ENCODE measurements at regions not wholly inside any gene's neighbourhood (a gene's known extent, or its start where the extent isn't known, plus 50 kb on each side); places are given as distances from the start of the nearest gene placed in this dataset.

DNA sequence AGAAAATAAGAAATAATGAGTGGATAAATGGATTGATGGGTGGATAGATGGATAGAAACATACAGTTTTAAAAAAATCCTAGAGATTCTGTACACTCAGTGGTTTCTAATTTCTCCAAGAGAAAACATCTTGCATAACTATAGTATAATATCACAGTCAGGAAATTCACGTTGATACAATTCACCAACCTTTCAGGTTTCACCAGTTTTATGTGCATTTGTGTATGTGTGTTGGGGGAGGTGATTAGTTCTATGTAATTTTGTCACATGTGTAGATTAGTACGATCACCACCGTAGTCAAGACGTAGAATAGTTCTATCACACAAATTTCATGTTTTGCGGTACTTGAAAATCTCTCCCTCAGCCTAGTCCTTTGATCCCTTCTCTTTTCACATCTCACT is 288.2 kb upstream of the LRATD1 start:
- DNase-seq (ENCODE audit: low spot score), result no peak
- ChIA-PET CTCF (ENCODE audit: unreplicated experiment) (no interaction called here), POLR2A (no interaction called here)
- H3K27ac ChIP-seq (ENCODE audit: low read depth, low read length, poor library complexity, severe bottlenecking), result no peak overlapping the region
- no peaks in the 10 kb centered on the region for H3K79me2 ChIP-seq (ENCODE audit: insufficient read depth, low read depth, low read length)
- H2AFZ ChIP-seq (ENCODE audit: low read length), result no peak overlapping the region
- H3K9me2 ChIP-seq (ENCODE audit: insufficient read depth, low read length), result no peaks in the 10 kb centered on the region
- intact Hi-C loops (cut with micrococcal nuclease; ENCODE audit: unreplicated experiment), result no loop called here
- H4K20me1 ChIP-seq (ENCODE audit: insufficient read depth, low read length), result no peaks in the 10 kb centered on the region
- TF ChIP-seq EZH2phosphoT487 (IDR thresholded peaks at IDR 0.05; ENCODE audit: borderline replicate concordance, low read depth, low read length), result no peak
- no peak for TF ChIP-seq CTCF (conservative IDR thresholded peaks at IDR 0.05; ENCODE audit: low read length)
- no peaks in the 10 kb centered on the region for H3K9me3 ChIP-seq (ENCODE audit: low read length)
- BruUV-seq (replicated peaks), result no TSS peak
- H3K4me1 ChIP-seq (ENCODE audit: insufficient read depth, low read length, poor library complexity, severe bottlenecking), result no peaks in the 10 kb centered on the region
- H3K4me2 ChIP-seq (ENCODE audit: low read length), result no peak overlapping the region
- no peak overlapping the region for H3K4me3 ChIP-seq (ENCODE audit: low read depth, low read length, poor library complexity, severe bottlenecking)
- no peaks in the 10 kb centered on the region for H3K36me3 ChIP-seq (ENCODE audit: insufficient read depth, low read length)

DNA sequence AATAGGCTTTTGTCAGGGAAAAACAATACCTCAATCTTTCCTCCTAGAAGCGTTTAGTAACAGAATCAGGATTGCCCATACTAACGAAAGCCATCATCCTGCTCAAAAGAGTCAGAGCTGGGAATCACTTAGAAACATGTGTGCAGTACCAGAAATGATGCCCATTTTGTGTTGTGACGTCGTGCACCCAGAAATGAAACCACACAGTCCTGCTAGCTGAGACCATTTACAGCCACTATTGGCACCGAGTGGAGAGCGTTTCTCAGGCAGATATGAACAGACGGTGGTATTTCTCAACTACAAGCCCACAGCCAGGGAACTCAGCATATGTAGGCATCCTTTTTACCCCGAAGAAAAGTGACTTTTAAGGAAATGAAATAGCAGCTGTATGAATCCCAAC is 284.3 kb upstream of the LRATD1 start:
- ChIA-PET POLR2A (interaction anchor here (1.1 kb wide), 1 partner anchor 163 kb away, joined by 3 read pairs; no protein-coding TSS in a partner anchor), CTCF (ENCODE audit: unreplicated experiment) (no interaction called here)
- H4K20me1 ChIP-seq (ENCODE audit: insufficient read depth, low read length), result no peaks in the 10 kb centered on the region
- TF ChIP-seq CTCF (conservative IDR thresholded peaks at IDR 0.05; ENCODE audit: low read length) (no peak), EZH2phosphoT487 (IDR thresholded peaks at IDR 0.05; ENCODE audit: borderline replicate concordance, low read depth, low read length) (no peak)
- no peak overlapping the region for H3K4me3 ChIP-seq (ENCODE audit: low read depth, low read length, poor library complexity, severe bottlenecking)
- no peaks in the 10 kb centered on the region for H3K36me3 ChIP-seq (ENCODE audit: insufficient read depth, low read length)
- no peaks in the 10 kb centered on the region for H3K9me3 ChIP-seq (ENCODE audit: low read length)
- no peaks in the 10 kb centered on the region for H3K79me2 ChIP-seq (ENCODE audit: insufficient read depth, low read depth, low read length)
- no peak overlapping the region for H3K4me2 ChIP-seq (ENCODE audit: low read length)
- H3K27ac ChIP-seq (ENCODE audit: low read depth, low read length, poor library complexity, severe bottlenecking), result no peak overlapping the region
- DNase-seq (ENCODE audit: low spot score), result no peak
- H3K9me2 ChIP-seq (ENCODE audit: insufficient read depth, low read length), result no peaks in the 10 kb centered on the region
- no peak overlapping the region for H2AFZ ChIP-seq (ENCODE audit: low read length)
- intact Hi-C loops (cut with micrococcal nuclease; ENCODE audit: unreplicated experiment), result no loop called here
- H3K4me1 ChIP-seq (ENCODE audit: insufficient read depth, low read length, poor library complexity, severe bottlenecking), result no peaks in the 10 kb centered on the region
- BruUV-seq (replicated peaks), result no TSS peak

GRCh38 chr2:14350856-14351255 is 281.7 kb upstream of the LRATD1 start:
- Histone ChIP-seq H2AFZ (ENCODE audit: low read length) (no peak overlapping the region), H3K4me1 (ENCODE audit: insufficient read depth, low read length, poor library complexity, severe bottlenecking) (no peaks in the 10 kb centered on the region), H3K27ac (ENCODE audit: low read depth, low read length, poor library complexity, severe bottlenecking) (no peak overlapping the region), H3K9me3 (ENCODE audit: low read length) (no peaks in the 10 kb centered on the region), H3K79me2 (ENCODE audit: insufficient read depth, low read depth, low read length) (no peaks in the 10 kb centered on the region), H3K4me3 (ENCODE audit: low read depth, low read length, poor library complexity, severe bottlenecking) (no peak overlapping the region), H3K9me2 (ENCODE audit: insufficient read depth, low read length) (no peaks in the 10 kb centered on the region), H3K36me3 (ENCODE audit: insufficient read depth, low read length) (no peaks in the 10 kb centered on the region), H3K4me2 (ENCODE audit: low read length) (no peak overlapping the region), H4K20me1 (ENCODE audit: insufficient read depth, low read length) (no peaks in the 10 kb centered on the region)
- DNase-seq (ENCODE audit: low spot score), result no peak
- no peak for TF ChIP-seq EZH2phosphoT487 (IDR thresholded peaks at IDR 0.05; ENCODE audit: borderline replicate concordance, low read depth, low read length)
- no peak for TF ChIP-seq CTCF (conservative IDR thresholded peaks at IDR 0.05; ENCODE audit: low read length)
- ChIA-PET POLR2A (no interaction called here), CTCF (ENCODE audit: unreplicated experiment) (no interaction called here)
- intact Hi-C loops (cut with micrococcal nuclease; ENCODE audit: unreplicated experiment), result no loop called here
- no TSS peak for BruUV-seq (replicated peaks)
